ENCODE measurements at regions not wholly inside any gene's neighbourhood (a gene's known extent, or its start where the extent isn't known, plus 50 kb on each side); places are given as distances from the start of the nearest gene placed in this dataset.
"Not testable (repeated sequence)": the region's sequence is repeated elsewhere in the genome, so short reads cannot be mapped to it uniquely, and the experiment has no call there.

- FAIRE-seq; ATAC-seq; H3K4me3 ChIP-seq; H3K27ac ChIP-seq (ENCODE audit: extremely low read depth, low read depth, low read length); H3K9me1 ChIP-seq (ENCODE audit: control insufficient read depth, insufficient read depth, low read length); H2AFZ ChIP-seq (ENCODE audit: low read depth, low read length); H3K4me2 ChIP-seq (ENCODE audit: insufficient read depth, low read length); H4K20me1 ChIP-seq (replicated peaks; ENCODE audit: control insufficient read depth, insufficient read depth, low read length); intact Hi-C loops (cut with micrococcal nuclease); H3K79me2 ChIP-seq (ENCODE audit: control insufficient read depth, insufficient read depth, low read length); H3K4me1 ChIP-seq (replicated peaks in 1 of 2; ENCODE audit: control insufficient read depth in 2 of 2, insufficient read depth in 2 of 2, low read length in 2 of 2); CTCF ChIA-PET (ENCODE audit: low intra/inter-chr PET ratio); H3K9ac ChIP-seq (ENCODE audit: insufficient read depth in 1 of 2, low read depth in 2 of 2, low read length in 2 of 2); H3K9me3 ChIP-seq (replicated peaks; ENCODE audit: control insufficient read depth, insufficient read depth, low read depth, low read length); BruUV-seq (replicated peaks); H3K27me3 ChIP-seq (ENCODE audit: control insufficient read depth in 2 of 2, insufficient read depth in 2 of 2, low read length in 2 of 2); H3K36me3 ChIP-seq (ENCODE audit: control insufficient read depth, insufficient read depth, low read length); POLR2A ChIA-PET; DNase-seq (ENCODE audit: extremely low read depth in 1 of 4, low spot score in 3 of 4); in situ Hi-C loops (cut with MboI); TF ChIP-seq TEAD4 (CRISPR knock-in tag; IDR thresholded peaks at IDR 0.05; ENCODE audit: borderline replicate concordance): not testable (repeated sequence)
- TF ChIP-seq CBFA2T3 (IDR thresholded peaks at IDR 0.05) (peak; percentile 69), NCOR1 (IDR thresholded peaks at IDR 0.05) (peak; percentile 50), NFIC (IDR thresholded peaks at IDR 0.05) (peak; percentile 18; the same call in 1 of the 2 replicates), TAL1 (IDR thresholded peaks at IDR 0.05) (peak; percentile 70), ARID1B (IDR thresholded peaks at IDR 0.05) (peak; percentile 66), MTA2 (IDR thresholded peaks at IDR 0.05; ENCODE audit: low read depth) (peak; percentile 39; the same call in 1 of the 2 replicates), CBFA2T2 (conservative IDR thresholded peaks at IDR 0.05) (peak; percentile 62), TEAD4 (IDR thresholded peaks at IDR 0.05; ENCODE audit: low read length) (peak; percentile 46), TCF3 (CRISPR knock-in tag; IDR thresholded peaks at IDR 0.05) (peak; percentile 77)
- WGBS (ENCODE audit: insufficient coverage, low coverage, missing lambda C conversion rate) = no CpG with 5 or more reads among the region's 5 CpGs
Measured at GRCh38 chrX:3882553-3882920, 169.1 kb upstream of the PRKX start.

DNA sequence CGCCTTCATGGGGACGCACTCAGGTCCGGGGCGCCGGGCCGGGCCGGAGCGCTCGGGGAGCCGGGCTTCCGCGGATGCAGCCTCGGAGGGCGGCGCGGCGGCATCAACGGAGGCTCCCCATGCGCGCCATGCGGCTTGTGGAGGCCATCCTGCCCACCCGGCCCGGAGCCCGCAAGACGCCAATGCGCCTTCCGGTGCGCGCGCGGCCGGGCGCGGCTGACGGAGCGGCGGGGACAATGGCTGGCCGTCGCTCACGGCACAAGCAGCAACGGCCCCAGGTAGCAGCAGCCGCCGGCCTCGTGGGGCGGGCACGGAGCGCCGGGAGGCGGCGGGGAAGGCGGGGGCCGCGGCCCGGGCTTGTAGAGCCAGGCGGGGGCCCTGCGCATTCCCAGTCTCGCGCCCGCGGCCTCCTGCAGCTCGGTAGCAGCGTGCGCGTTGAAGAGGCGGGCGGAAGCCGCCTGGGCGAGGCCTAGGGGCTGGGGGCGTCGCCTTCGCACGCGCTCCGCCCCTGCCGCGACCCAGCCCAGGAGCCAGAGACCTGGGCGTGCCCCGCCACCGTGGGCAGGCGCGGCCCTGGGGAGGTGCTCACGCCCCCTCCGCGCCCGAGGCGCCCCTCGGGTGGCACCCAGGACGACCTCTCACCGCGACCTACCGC lies 168.6 kb upstream of the PRKX start:
- peak; percentile 99 for ATAC-seq
- H2AFZ ChIP-seq (ENCODE audit: low read depth, low read length); H3K9ac ChIP-seq (ENCODE audit: insufficient read depth in 1 of 2, low read depth in 2 of 2, low read length in 2 of 2); H3K27me3 ChIP-seq (ENCODE audit: control insufficient read depth in 2 of 2, insufficient read depth in 2 of 2, low read length in 2 of 2); H3K4me3 ChIP-seq; H3K4me1 ChIP-seq (replicated peaks in 1 of 2; ENCODE audit: control insufficient read depth in 2 of 2, insufficient read depth in 2 of 2, low read length in 2 of 2); intact Hi-C loops (cut with micrococcal nuclease); H3K4me2 ChIP-seq (ENCODE audit: insufficient read depth, low read length); BruUV-seq (replicated peaks); H3K79me2 ChIP-seq (ENCODE audit: control insufficient read depth, insufficient read depth, low read length); H3K36me3 ChIP-seq (ENCODE audit: control insufficient read depth, insufficient read depth, low read length); FAIRE-seq; H3K27ac ChIP-seq (ENCODE audit: extremely low read depth, low read depth, low read length); in situ Hi-C loops (cut with MboI); H4K20me1 ChIP-seq (replicated peaks; ENCODE audit: control insufficient read depth, insufficient read depth, low read length); POLR2A ChIA-PET; H3K9me1 ChIP-seq (ENCODE audit: control insufficient read depth, insufficient read depth, low read length); DNase-seq (ENCODE audit: extremely low read depth in 1 of 4, low spot score in 3 of 4); CTCF ChIA-PET (ENCODE audit: low intra/inter-chr PET ratio); H3K9me3 ChIP-seq (replicated peaks; ENCODE audit: control insufficient read depth, insufficient read depth, low read depth, low read length): not testable (repeated sequence)
- WGBS (ENCODE audit: insufficient coverage, low coverage, missing lambda C conversion rate) = no CpG with 5 or more reads among the region's 91 CpGs

- H3K4me3 ChIP-seq; H3K27ac ChIP-seq (ENCODE audit: extremely low read depth, low read depth, low read length); BruUV-seq (replicated peaks); DNase-seq (ENCODE audit: extremely low read depth in 1 of 4, low spot score in 3 of 4); intact Hi-C loops (cut with micrococcal nuclease); H3K27me3 ChIP-seq (ENCODE audit: control insufficient read depth in 2 of 2, insufficient read depth in 2 of 2, low read length in 2 of 2); H3K79me2 ChIP-seq (ENCODE audit: control insufficient read depth, insufficient read depth, low read length); H3K4me1 ChIP-seq (replicated peaks in 1 of 2; ENCODE audit: control insufficient read depth in 2 of 2, insufficient read depth in 2 of 2, low read length in 2 of 2); H3K9me3 ChIP-seq (replicated peaks; ENCODE audit: control insufficient read depth, insufficient read depth, low read depth, low read length); POLR2A ChIA-PET; H3K9ac ChIP-seq (ENCODE audit: insufficient read depth in 1 of 2, low read depth in 2 of 2, low read length in 2 of 2); CTCF ChIA-PET (ENCODE audit: low intra/inter-chr PET ratio); FAIRE-seq; H2AFZ ChIP-seq (ENCODE audit: low read depth, low read length); H4K20me1 ChIP-seq (replicated peaks; ENCODE audit: control insufficient read depth, insufficient read depth, low read length); H3K36me3 ChIP-seq (ENCODE audit: control insufficient read depth, insufficient read depth, low read length); H3K4me2 ChIP-seq (ENCODE audit: insufficient read depth, low read length); H3K9me1 ChIP-seq (ENCODE audit: control insufficient read depth, insufficient read depth, low read length); in situ Hi-C loops (cut with MboI): not testable (repeated sequence)
- peak; percentile 39 for ATAC-seq
- no CpG with 5 or more reads among the region's 63 CpGs for WGBS (ENCODE audit: insufficient coverage, low coverage, missing lambda C conversion rate)
Measured at GRCh38 chrX:3881255-3881895, 167.9 kb upstream of the PRKX start.
